GM23248 (cell line): ENCODE measurements at regions not wholly inside any gene's neighbourhood (a gene's known extent, or its start where the extent isn't known, plus 50 kb on each side); places are given as distances from the start of the nearest gene placed in this dataset.

Source experiments
- DNase-seq: peaks from one replicate; pipeline ENCODE4 v3.0.0-alpha.2; 2015
- H2AFZ ChIP-seq: fragments of 200-600 bp; sonication (generic); 2 replicates; pipeline ENCODE4 v1.6.1; 2016; ENCODE audit warnings: antibody characterized with exemption
- H3F3A ChIP-seq: fragments of 200-600 bp; sonication (generic); 2 replicates; pipeline ENCODE4 v1.6.1; 2016; ENCODE audit warnings: mild to moderate bottlenecking, antibody characterized with exemption, mixed run types; ENCODE audit not compliant: insufficient read depth
- H3K27ac ChIP-seq: fragments of 200-600 bp; sonication (generic); 2 replicates; pipeline ENCODE4 v1.5.1; 2016; ENCODE audit warnings: mild to moderate bottlenecking
- H3K27me3 ChIP-seq: fragments of 200-600 bp; sonication (generic); replicated peaks from 2 replicates; pipeline ENCODE4 v1.6.1; 2016; ENCODE audit warnings: mild to moderate bottlenecking; ENCODE audit not compliant: insufficient read depth
- H3K36me3 ChIP-seq: fragments of 200-600 bp; sonication (generic); 2 replicates; pipeline ENCODE4 v1.6.1; 2016; ENCODE audit warnings: low read depth, mild to moderate bottlenecking
- H3K4me1 ChIP-seq: fragments of 200-600 bp; sonication (generic); 2 replicates; pipeline ENCODE4 v1.6.1; 2016; ENCODE audit warnings: mild to moderate bottlenecking; ENCODE audit not compliant: insufficient read depth
- H3K4me2 ChIP-seq: fragments of 200-600 bp; sonication (generic); one replicate; pipeline ENCODE4 v1.6.1; 2016; ENCODE audit warnings: mild to moderate bottlenecking; ENCODE audit not compliant: unreplicated experiment
- H3K4me3 ChIP-seq: fragments of 200-600 bp; sonication (generic); 2 replicates; pipeline ENCODE4 v1.5.1; 2016; ENCODE audit warnings: mild to moderate bottlenecking
- H3K79me2 ChIP-seq: fragments of 200-600 bp; sonication (generic); 2 replicates; pipeline ENCODE4 v1.6.1; 2016; ENCODE audit warnings: mild to moderate bottlenecking; ENCODE audit not compliant: insufficient read depth
- H3K9ac ChIP-seq: fragments of 200-600 bp; sonication (generic); 2 replicates; pipeline ENCODE4 v1.6.1; 2016; ENCODE audit warnings: mild to moderate bottlenecking
- H3K9me2 ChIP-seq: fragments of 200-600 bp; sonication (generic); 2 replicates; pipeline ENCODE4 v1.6.1; 2016; ENCODE audit warnings: mixed run types, mild to moderate bottlenecking, moderate library complexity; ENCODE audit not compliant: insufficient read depth
- H3K9me3 ChIP-seq: fragments of 200-600 bp; sonication (generic); one replicate; pipeline ENCODE4 v1.6.1; 2017; ENCODE audit warnings: low read depth
- H4K20me1 ChIP-seq: fragments of 200-600 bp; sonication (generic); 2 replicates; pipeline ENCODE4 v1.6.0; 2016; ENCODE audit not compliant: insufficient read depth
- EZH2 ChIP-seq: fragments of 200-600 bp; sonication (generic); IDR thresholded peaks from 2 replicates; pipeline ENCODE4 v1.6.1; 2018; ENCODE audit warnings: antibody characterized with exemption, mild to moderate bottlenecking; ENCODE audit not compliant: insufficient read depth, poor library complexity, severe bottlenecking
- EZH2phosphoT487 ChIP-seq: fragments of 200-600 bp; sonication (generic); IDR thresholded peaks from 2 replicates; pipeline ENCODE4 v1.6.1; 2018; ENCODE audit warnings: antibody characterized with exemption, moderate library complexity, mild to moderate bottlenecking, low read depth; ENCODE audit not compliant: insufficient read depth
- WGBS, 2 experiments: methylation state at CpG; one replicate each; pipeline ENCODE4 v1.1.6; 2015 to 2017; ENCODE audit warnings: low lambda C conversion rate in 2 of 2, low coverage in 1 of 2; ENCODE audit errors: missing lambda C conversion rate in 2 of 2; 5-methylcytosine and 5-hydroxymethylcytosine counted together
- in situ Hi-C: fragments of 300-500 bp; cut with MboI; formaldehyde crosslinking; loops from 2 replicates; pipeline ENCODE4 v1.15.0; 2020

DNA sequence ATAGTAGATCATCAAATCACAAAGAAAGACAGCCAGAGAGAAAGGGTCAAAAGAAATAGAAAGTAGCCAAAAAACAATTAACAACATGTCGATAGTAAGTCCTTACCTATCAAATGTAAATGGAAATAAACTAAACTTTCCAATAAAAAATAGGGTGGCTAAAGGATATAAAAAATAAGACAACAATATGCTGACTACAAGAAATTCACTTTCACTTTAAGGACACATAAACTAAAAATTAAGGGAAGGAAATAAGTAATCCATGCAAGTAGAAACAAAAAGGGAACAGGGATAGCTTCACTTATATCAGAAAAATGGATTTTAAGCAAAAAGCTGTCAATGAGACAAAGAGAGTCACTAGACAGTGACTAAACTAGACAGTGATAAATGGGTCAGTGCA is 903.9 kb upstream of the ZEB2 start:
- H4K20me1 ChIP-seq = no peaks in the 10 kb centered on the region
- no peaks in the 10 kb centered on the region for H3K9me3 ChIP-seq
- in situ Hi-C loops = no loop called here
- 83 to 100% methylated on average over 1 of the region's 1 CpG for WGBS, 2 experiments
- DNase-seq = no peak
- no peaks in the 10 kb centered on the region for H3F3A ChIP-seq
- no peak overlapping the region for H2AFZ ChIP-seq
- no peak overlapping the region for H3K27ac ChIP-seq
- H3K4me1 ChIP-seq = no peaks in the 10 kb centered on the region
- no peaks in the 10 kb centered on the region for H3K36me3 ChIP-seq
- H3K4me3 ChIP-seq = no peak overlapping the region
- no peak for TF ChIP-seq EZH2phosphoT487
- no peak for TF ChIP-seq EZH2
- H3K4me2 ChIP-seq = no peak overlapping the region
- H3K27me3 ChIP-seq = no peaks in the 10 kb centered on the region
- no peak overlapping the region for H3K9ac ChIP-seq
- H3K79me2 ChIP-seq = no peaks in the 10 kb centered on the region
- no peaks in the 10 kb centered on the region for H3K9me2 ChIP-seq

DNA sequence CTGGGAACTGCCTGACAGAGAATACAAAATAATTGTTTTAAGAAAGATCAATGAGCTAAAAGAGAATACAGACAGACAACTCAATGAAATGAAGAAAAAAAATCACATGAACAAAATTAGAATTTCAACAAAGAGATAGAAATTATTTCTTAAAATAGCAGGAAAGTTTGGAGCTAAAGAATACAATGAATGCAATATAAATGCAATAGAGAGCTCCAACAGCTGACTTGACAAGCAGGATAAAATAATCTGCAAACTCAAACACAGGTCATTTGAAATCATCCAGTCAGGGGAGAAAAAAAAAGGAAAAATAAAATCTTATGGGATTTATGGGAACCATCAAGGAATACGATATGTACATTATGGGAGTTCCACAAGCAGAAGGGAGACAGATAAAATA is 902.7 kb upstream of the ZEB2 start:
- no peaks in the 10 kb centered on the region for H3K36me3 ChIP-seq
- TF ChIP-seq EZH2phosphoT487 (no peak), EZH2 (no peak)

DNA sequence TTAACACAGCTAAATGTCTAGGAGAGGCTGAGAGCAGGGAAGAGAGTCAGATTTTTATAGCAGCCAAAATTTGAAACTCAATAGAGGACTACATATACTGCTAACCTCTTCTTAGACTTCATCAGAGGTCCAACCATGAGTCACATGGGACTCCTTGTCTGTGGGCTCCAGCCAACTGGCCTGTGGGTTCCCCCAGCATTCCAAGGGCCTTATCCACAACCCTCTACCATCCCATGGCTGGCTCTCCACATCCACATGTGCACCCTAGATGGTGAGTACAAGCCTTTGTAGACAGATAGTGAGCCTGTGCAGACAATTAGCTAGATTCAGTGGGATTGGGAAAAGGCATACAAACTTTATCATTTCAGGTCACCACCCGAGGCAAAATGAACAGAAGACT is 901.9 kb upstream of the ZEB2 start:
- in situ Hi-C loops = no loop called here
- Histone ChIP-seq H3K27me3 (no peaks in the 10 kb centered on the region), H3K9me2 (no peaks in the 10 kb centered on the region), H3K9me3 (no peaks in the 10 kb centered on the region), H3K27ac (no peak overlapping the region), H2AFZ (no peak overlapping the region), H3K4me1 (no peaks in the 10 kb centered on the region), H4K20me1 (no peaks in the 10 kb centered on the region), H3K4me2 (no peak overlapping the region), H3K9ac (no peak overlapping the region), H3F3A (no peaks in the 10 kb centered on the region), H3K79me2 (no peaks in the 10 kb centered on the region), H3K36me3 (no peaks in the 10 kb centered on the region), H3K4me3 (no peak overlapping the region)
- peak; percentile 64 for DNase-seq
- WGBS, 2 experiments = 66 to 83% methylated on average over 1 of the region's 1 CpG
- TF ChIP-seq EZH2phosphoT487 (no peak), EZH2 (no peak)

More for the DNA sequence above, 902.7 kb upstream of the ZEB2 start:
- H3K9ac ChIP-seq = no peak overlapping the region
- DNase-seq = no peak
- no peaks in the 10 kb centered on the region for H3K4me1 ChIP-seq
- H3K4me3 ChIP-seq = no peak overlapping the region
- in situ Hi-C loops = no loop called here
- H3K9me2 ChIP-seq = no peaks in the 10 kb centered on the region
- H3K27me3 ChIP-seq = no peaks in the 10 kb centered on the region
- H3K4me2 ChIP-seq = no peak overlapping the region
- no peaks in the 10 kb centered on the region for H4K20me1 ChIP-seq
- no peak overlapping the region for H2AFZ ChIP-seq
- H3F3A ChIP-seq = no peaks in the 10 kb centered on the region
- no peaks in the 10 kb centered on the region for H3K79me2 ChIP-seq
- WGBS, 2 experiments = 65 to 85% methylated on average over 1 of the region's 1 CpG
- no peak overlapping the region for H3K27ac ChIP-seq
- no peaks in the 10 kb centered on the region for H3K9me3 ChIP-seq

DNA sequence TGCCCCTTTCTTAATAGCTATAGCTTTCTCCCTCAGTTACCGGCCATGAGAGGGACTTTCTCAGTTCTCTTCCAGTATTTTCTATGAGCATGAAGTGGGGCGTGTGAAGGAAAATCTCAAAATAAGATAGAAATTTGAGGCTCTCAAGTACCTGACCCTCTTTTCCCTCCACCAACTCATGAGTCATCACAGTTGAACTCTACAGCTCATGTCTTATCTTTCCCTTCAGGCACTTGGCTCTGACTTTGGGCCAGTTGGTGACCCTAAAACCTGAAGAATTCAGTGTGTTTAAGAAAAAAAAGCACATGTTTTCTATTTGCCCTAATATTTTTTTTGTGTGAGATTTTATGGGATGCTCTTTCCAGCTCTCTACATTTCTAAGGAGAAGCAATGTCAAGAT is 896.7 kb upstream of the ZEB2 start:
- 97% methylated on average over 2 of the region's 2 CpGs for WGBS, 2 experiments
- no peaks in the 10 kb centered on the region for H3K4me1 ChIP-seq
- in situ Hi-C loops = no loop called here

DNA sequence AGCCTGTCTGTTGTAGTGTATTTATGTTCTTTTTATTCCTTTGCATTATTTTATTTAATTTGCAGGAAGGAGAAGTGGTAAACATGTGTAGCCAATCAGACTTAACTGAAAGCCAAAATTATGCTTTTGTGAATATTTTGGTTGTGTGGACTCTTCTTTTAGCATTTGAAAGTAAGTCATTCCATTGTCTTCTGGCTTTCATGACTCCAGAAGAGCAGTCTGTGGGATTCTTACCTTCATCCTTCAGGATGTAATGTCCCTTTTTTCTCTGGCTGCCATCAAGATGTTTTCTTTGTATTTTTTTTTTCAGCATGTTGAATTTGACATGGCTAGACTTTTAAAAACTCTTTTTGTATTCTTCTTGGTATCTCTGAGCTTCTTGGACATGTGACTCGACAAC is 895.2 kb upstream of the ZEB2 start:
- Histone ChIP-seq H3K27me3 (no peaks in the 10 kb centered on the region), H3K4me2 (no peak overlapping the region), H3K9me2 (no peaks in the 10 kb centered on the region), H3K4me1 (no peaks in the 10 kb centered on the region), H4K20me1 (no peaks in the 10 kb centered on the region), H3K27ac (no peak overlapping the region), H3K36me3 (no peaks in the 10 kb centered on the region), H3K4me3 (no peak overlapping the region), H2AFZ (no peak overlapping the region), H3K9ac (no peak overlapping the region), H3K79me2 (no peaks in the 10 kb centered on the region), H3F3A (no peaks in the 10 kb centered on the region), H3K9me3 (no peaks in the 10 kb centered on the region)
- no peak for DNase-seq
- in situ Hi-C loops = no loop called here
- TF ChIP-seq EZH2 (no peak), EZH2phosphoT487 (no peak)
- WGBS, 2 experiments = 69 to 75% methylated on average over 1 of the region's 1 CpG

More for the DNA sequence above, 896.7 kb upstream of the ZEB2 start:
- Histone ChIP-seq H3K9me2 (no peaks in the 10 kb centered on the region), H3K9ac (no peak overlapping the region), H3K4me2 (no peak overlapping the region), H3K79me2 (no peaks in the 10 kb centered on the region), H3K27ac (no peak overlapping the region), H4K20me1 (no peaks in the 10 kb centered on the region), H3K9me3 (no peaks in the 10 kb centered on the region), H3K4me3 (no peak overlapping the region), H3K36me3 (no peaks in the 10 kb centered on the region), H3F3A (no peaks in the 10 kb centered on the region), H2AFZ (no peak overlapping the region), H3K27me3 (no peaks in the 10 kb centered on the region)
- no peak for TF ChIP-seq EZH2phosphoT487
- no peak for TF ChIP-seq EZH2
- DNase-seq = no peak
